ENCODE measurements at regions not wholly inside any gene's neighbourhood (a gene's known extent, or its start where the extent isn't known, plus 50 kb on each side); places are given as distances from the start of the nearest gene placed in this dataset.

GRCh38 chr18:78630981-78631510 is 348.6 kb upstream of the SALL3 start:
- CTCF ChIA-PET, result no interaction called here
- POLR2A ChIA-PET, result no interaction called here
- no peak for DNase-seq (ENCODE audit: extremely low spot score)
- TF ChIP-seq CTCF (IDR thresholded peaks at IDR 0.05; ENCODE audit: control extremely low read depth, extremely low read depth, low read depth, missing control alignments), result no peak

- no peak for TF ChIP-seq CTCF (IDR thresholded peaks at IDR 0.05; ENCODE audit: control extremely low read depth, extremely low read depth, low read depth, missing control alignments)
- no peak for DNase-seq (ENCODE audit: extremely low spot score)
- POLR2A ChIA-PET, result no interaction called here
- CTCF ChIA-PET, result no interaction called here
Observed at GRCh38 chr18:78632111-78632541, 347.5 kb upstream of the SALL3 start.

GRCh38 chr18:78634061-78634696 is 345.4 kb upstream of the SALL3 start:
- ChIA-PET POLR2A (no interaction called here), CTCF (interaction anchor here (1.2 kb wide), 1 partner anchor 89 kb away, joined by 3 read pairs; no protein-coding TSS in a partner anchor)
- DNase-seq (ENCODE audit: extremely low spot score), result no peak
- TF ChIP-seq CTCF (IDR thresholded peaks at IDR 0.05; ENCODE audit: control extremely low read depth, extremely low read depth, low read depth, missing control alignments), result no peak

GRCh38 chr18:78635093-78635800 is 344.4 kb upstream of the SALL3 start:
- ChIA-PET CTCF (no interaction called here), POLR2A (no interaction called here)
- no peak for TF ChIP-seq CTCF (IDR thresholded peaks at IDR 0.05; ENCODE audit: control extremely low read depth, extremely low read depth, low read depth, missing control alignments)
- DNase-seq (ENCODE audit: extremely low spot score), result no peak

- ChIA-PET CTCF (no interaction called here), POLR2A (no interaction called here)
- no peak for TF ChIP-seq CTCF (IDR thresholded peaks at IDR 0.05; ENCODE audit: control extremely low read depth, extremely low read depth, low read depth, missing control alignments)
Observed at GRCh38 chr18:78636260-78636659, 343.4 kb upstream of the SALL3 start.

GRCh38 chr18:78637442-78638402 is 341.9 kb upstream of the SALL3 start:
- DNase-seq (ENCODE audit: extremely low spot score), result no peak

More at GRCh38 chr18:78636260-78636659, 343.4 kb upstream of the SALL3 start:
- no peak for DNase-seq (ENCODE audit: extremely low spot score)

More at GRCh38 chr18:78637442-78638402, 341.9 kb upstream of the SALL3 start:
- POLR2A ChIA-PET, result no interaction called here
- no peak for TF ChIP-seq CTCF (IDR thresholded peaks at IDR 0.05; ENCODE audit: control extremely low read depth, extremely low read depth, low read depth, missing control alignments)
- CTCF ChIA-PET, result no interaction called here

All from GM10248 (cell line).